GM23338 (cell line): ENCODE measurements at regions not wholly inside any gene's neighbourhood (a gene's known extent, or its start where the extent isn't known, plus 50 kb on each side); places are given as distances from the start of the nearest gene placed in this dataset.

ENCODE experiments used
- ATAC-seq: fragments of 200-7000 bp; cut with Tn5 transposase; 3 replicates; pipeline ENCODE4 v1.9.1; 2020
- DNase-seq: peaks from one replicate; pipeline ENCODE4 v3.0.0-alpha.2; 2015; ENCODE audit warnings: low spot score
- H2AFZ ChIP-seq: fragments of 200-600 bp; sonication (generic); 2 replicates; pipeline ENCODE4 v1.8.0; 2016; ENCODE audit warnings: antibody characterized with exemption, mild to moderate bottlenecking, moderate library complexity
- H3F3A ChIP-seq: fragments of 200-600 bp; sonication (generic); replicated peaks from 2 replicates; pipeline ENCODE4 v1.8.0; 2017; ENCODE audit warnings: antibody characterized with exemption, mixed run types, low read depth
- H3K27ac ChIP-seq: fragments of 200-600 bp; sonication (generic); 2 replicates; pipeline ENCODE4 v1.6.1; 2016; ENCODE audit warnings: low read depth
- H3K27me3 ChIP-seq: fragments of 200-600 bp; sonication (generic); 2 replicates; pipeline ENCODE4 v1.8.0; 2016; ENCODE audit warnings: mild to moderate bottlenecking, mixed run types, moderate library complexity; ENCODE audit not compliant: insufficient read depth
- H3K36me3 ChIP-seq: fragments of 200-600 bp; sonication (generic); 2 replicates; pipeline ENCODE4 v1.8.0; 2016; ENCODE audit warnings: mild to moderate bottlenecking; ENCODE audit not compliant: insufficient read depth
- H3K4me1 ChIP-seq: fragments of 200-600 bp; sonication (generic); 2 replicates; pipeline ENCODE4 v1.8.0; 2016; ENCODE audit warnings: mild to moderate bottlenecking, moderate library complexity; ENCODE audit not compliant: insufficient read depth
- H3K4me2 ChIP-seq: fragments of 200-600 bp; sonication (generic); 2 replicates; pipeline ENCODE4 v1.7.1; 2017; ENCODE audit warnings: mixed run types
- H3K4me3 ChIP-seq: fragments of 200-600 bp; sonication (generic); 2 replicates; pipeline ENCODE4 v1.6.1; 2016; ENCODE audit warnings: mixed run types
- H3K79me2 ChIP-seq: fragments of 200-600 bp; sonication (generic); replicated peaks from 2 replicates; pipeline ENCODE4 v1.8.0; 2017; ENCODE audit warnings: mild to moderate bottlenecking; ENCODE audit not compliant: insufficient read depth
- H3K9me2 ChIP-seq: fragments of 200-600 bp; sonication (generic); 2 replicates; pipeline ENCODE4 v1.8.0; 2017; ENCODE audit not compliant: insufficient read depth
- H4K20me1 ChIP-seq: fragments of 200-600 bp; sonication (generic); replicated peaks from 2 replicates; pipeline ENCODE4 v1.8.0; 2017; ENCODE audit warnings: mild to moderate bottlenecking; ENCODE audit not compliant: insufficient read depth
- H3K27ac Mint-ChIP-seq: 2 replicates; pipeline ENCODE4 v1.8.0; 2020; ENCODE audit warnings: inconsistent platforms, mild to moderate bottlenecking, moderate library complexity, mixed read lengths
- H3K27me3 Mint-ChIP-seq: 3 replicates; pipeline ENCODE4 v1.8.0; 2022; ENCODE audit warnings: low read depth, mild to moderate bottlenecking, moderate library complexity, mixed read lengths, inconsistent platforms; ENCODE audit not compliant: insufficient read depth, poor library complexity
- H3K36me3 Mint-ChIP-seq: 3 replicates; pipeline ENCODE4 v1.8.0; 2021; ENCODE audit warnings: low read depth, mild to moderate bottlenecking, inconsistent platforms, moderate library complexity, mixed read lengths
- H3K4me1 Mint-ChIP-seq: 3 replicates; pipeline ENCODE4 v1.8.0; 2020; ENCODE audit warnings: mild to moderate bottlenecking, inconsistent platforms, mixed read lengths
- H3K4me3 Mint-ChIP-seq: 3 replicates; pipeline ENCODE4 v1.8.0; 2021; ENCODE audit warnings: moderate library complexity, mild to moderate bottlenecking, inconsistent platforms, mixed read lengths
- H3K9me3 Mint-ChIP-seq: 3 replicates; pipeline ENCODE4 v1.8.0; 2020; ENCODE audit warnings: moderate library complexity, mild to moderate bottlenecking, inconsistent platforms, mixed read lengths
- CTCF ChIP-seq, 2 experiments: fragments of 200-600 bp in 1 of 2; sonication (generic) in 1 of 2; conservative IDR thresholded peaks; 2 replicates each; pipeline versions ENCODE4 v1.5.1 to v1.6.1; 2016 to 2017; ENCODE audit warnings: antibody characterized with exemption in 2 of 2, low read depth in 2 of 2, mild to moderate bottlenecking in 2 of 2, moderate library complexity in 1 of 2
- ETS1 ChIP-seq: IDR thresholded peaks from 2 replicates; pipeline ENCODE4 v1.6.1; 2016; ENCODE audit warnings: antibody characterized with exemption
- EZH2 ChIP-seq: fragments of 200-600 bp; sonication (generic); IDR thresholded peaks from one replicate; pipeline ENCODE4 v1.8.0; 2017; ENCODE audit warnings: antibody characterized with exemption, mild to moderate bottlenecking, low read depth; ENCODE audit not compliant: unreplicated experiment
- JUNB ChIP-seq: IDR thresholded peaks from one replicate; pipeline ENCODE4 v1.6.1; 2016; ENCODE audit warnings: antibody characterized with exemption; ENCODE audit not compliant: unreplicated experiment
- NANOG ChIP-seq: IDR thresholded peaks from 2 replicates; pipeline ENCODE4 v1.6.1; 2016; ENCODE audit warnings: antibody characterized with exemption, borderline replicate concordance
- POLR2AphosphoS5 ChIP-seq: IDR thresholded peaks from 2 replicates; pipeline ENCODE4 v1.6.1; 2016; ENCODE audit warnings: antibody characterized with exemption, low read depth
- REST ChIP-seq: IDR thresholded peaks from one replicate; pipeline ENCODE4 v1.6.1; 2018; ENCODE audit warnings: antibody characterized with exemption; ENCODE audit not compliant: unreplicated experiment
- STAT1 ChIP-seq: IDR thresholded peaks from one replicate; pipeline ENCODE4 v1.6.1; 2016; ENCODE audit warnings: antibody characterized with exemption; ENCODE audit not compliant: unreplicated experiment
- ZNF114 ChIP-seq: fragments of 250-450 bp; sonication (Bioruptor Pico); IDR thresholded peaks from 2 replicates; pipeline ENCODE4 v1.5.0; 2020; ENCODE audit warnings: mild to moderate bottlenecking, moderate library complexity
- TF ChIP-seq, protein P1 (sequence below): fragments of 250-450 bp; sonication (Bioruptor Pico); IDR thresholded peaks from 2 replicates; pipeline ENCODE4 v1.5.0; 2020; ENCODE audit warnings: mild to moderate bottlenecking, moderate library complexity

DNA sequence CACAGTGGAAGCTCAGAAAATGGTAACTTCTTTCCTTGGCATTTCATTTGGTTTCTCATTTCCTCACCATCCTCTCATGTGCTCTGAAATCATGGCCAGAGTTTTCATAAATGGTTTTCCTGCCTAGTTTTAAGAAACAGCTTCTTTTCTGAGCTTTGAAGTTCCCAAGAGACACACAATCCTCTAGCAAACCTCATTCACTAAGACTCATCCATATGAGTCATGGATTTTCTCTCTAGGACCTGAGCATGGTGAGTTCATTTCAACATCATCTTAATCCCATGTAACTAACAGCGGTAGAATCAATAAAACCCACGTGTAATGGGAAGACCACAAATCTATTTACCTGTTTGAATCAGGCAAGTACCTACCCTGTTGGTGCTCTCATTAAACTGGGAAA is 274.5 kb upstream of the LRTM1 start:
- Histone ChIP-seq H3K4me1 (peaks cover 10% of the 10 kb centered on the region; the same call in 1 of the 2 replicates), H3K27me3 (no peaks in the 10 kb centered on the region), H4K20me1 (no peaks in the 10 kb centered on the region), H2AFZ (no peak overlapping the region), H3K4me3 (no peak overlapping the region), H3K79me2 (no peaks in the 10 kb centered on the region), H3K27ac (no peak overlapping the region), H3K36me3 (no peaks in the 10 kb centered on the region), H3K4me2 (no peak overlapping the region; the same call in 1 of the 2 replicates), H3K9me2 (peaks cover 9% of the 10 kb centered on the region; the same call in 1 of the 2 replicates), H3F3A (no peaks in the 10 kb centered on the region)
- Mint-ChIP-seq H3K4me1 (peaks cover 17% of the 10 kb centered on the region), H3K9me3 (no peaks in the 10 kb centered on the region), H3K27me3 (peaks cover 2% of the 10 kb centered on the region), H3K27ac (no peak overlapping the region), H3K4me3 (no peak overlapping the region), H3K36me3 (no peaks in the 10 kb centered on the region)
- ATAC-seq (no peak), DNase-seq (no peak)
- TF ChIP-seq JUNB (no peak), EZH2 (no peak)

GRCh38 chr3:55201779-55202178 is 273.9 kb upstream of the LRTM1 start:
- Histone ChIP-seq H3K4me2 (no peak overlapping the region; the same call in 1 of the 2 replicates), H3K4me3 (no peak overlapping the region), H3K27me3 (no peaks in the 10 kb centered on the region), H3K9me2 (peaks cover 9% of the 10 kb centered on the region; the same call in 1 of the 2 replicates), H3F3A (no peaks in the 10 kb centered on the region), H2AFZ (no peak overlapping the region), H4K20me1 (no peaks in the 10 kb centered on the region), H3K36me3 (no peaks in the 10 kb centered on the region), H3K79me2 (no peaks in the 10 kb centered on the region), H3K27ac (no peak overlapping the region), H3K4me1 (peaks cover 10% of the 10 kb centered on the region; the same call in 1 of the 2 replicates)
- Mint-ChIP-seq H3K9me3 (no peaks in the 10 kb centered on the region), H3K36me3 (no peaks in the 10 kb centered on the region), H3K4me1 (peaks cover 17% of the 10 kb centered on the region), H3K27ac (no peak overlapping the region), H3K27me3 (peaks cover 2% of the 10 kb centered on the region), H3K4me3 (no peak overlapping the region)
- no peak for ATAC-seq
- DNase-seq, result no peak
- TF ChIP-seq NANOG (no peak), ETS1 (no peak), POLR2AphosphoS5 (no peak), CTCF (conservative IDR thresholded peaks at IDR 0.05; ENCODE audit: low read depth in 2 of 2) (no peak), STAT1 (no peak), REST (no peak), ZNF114 (CRISPR knock-in tag) (no peak)
- TF ChIP-seq, protein P1, sequence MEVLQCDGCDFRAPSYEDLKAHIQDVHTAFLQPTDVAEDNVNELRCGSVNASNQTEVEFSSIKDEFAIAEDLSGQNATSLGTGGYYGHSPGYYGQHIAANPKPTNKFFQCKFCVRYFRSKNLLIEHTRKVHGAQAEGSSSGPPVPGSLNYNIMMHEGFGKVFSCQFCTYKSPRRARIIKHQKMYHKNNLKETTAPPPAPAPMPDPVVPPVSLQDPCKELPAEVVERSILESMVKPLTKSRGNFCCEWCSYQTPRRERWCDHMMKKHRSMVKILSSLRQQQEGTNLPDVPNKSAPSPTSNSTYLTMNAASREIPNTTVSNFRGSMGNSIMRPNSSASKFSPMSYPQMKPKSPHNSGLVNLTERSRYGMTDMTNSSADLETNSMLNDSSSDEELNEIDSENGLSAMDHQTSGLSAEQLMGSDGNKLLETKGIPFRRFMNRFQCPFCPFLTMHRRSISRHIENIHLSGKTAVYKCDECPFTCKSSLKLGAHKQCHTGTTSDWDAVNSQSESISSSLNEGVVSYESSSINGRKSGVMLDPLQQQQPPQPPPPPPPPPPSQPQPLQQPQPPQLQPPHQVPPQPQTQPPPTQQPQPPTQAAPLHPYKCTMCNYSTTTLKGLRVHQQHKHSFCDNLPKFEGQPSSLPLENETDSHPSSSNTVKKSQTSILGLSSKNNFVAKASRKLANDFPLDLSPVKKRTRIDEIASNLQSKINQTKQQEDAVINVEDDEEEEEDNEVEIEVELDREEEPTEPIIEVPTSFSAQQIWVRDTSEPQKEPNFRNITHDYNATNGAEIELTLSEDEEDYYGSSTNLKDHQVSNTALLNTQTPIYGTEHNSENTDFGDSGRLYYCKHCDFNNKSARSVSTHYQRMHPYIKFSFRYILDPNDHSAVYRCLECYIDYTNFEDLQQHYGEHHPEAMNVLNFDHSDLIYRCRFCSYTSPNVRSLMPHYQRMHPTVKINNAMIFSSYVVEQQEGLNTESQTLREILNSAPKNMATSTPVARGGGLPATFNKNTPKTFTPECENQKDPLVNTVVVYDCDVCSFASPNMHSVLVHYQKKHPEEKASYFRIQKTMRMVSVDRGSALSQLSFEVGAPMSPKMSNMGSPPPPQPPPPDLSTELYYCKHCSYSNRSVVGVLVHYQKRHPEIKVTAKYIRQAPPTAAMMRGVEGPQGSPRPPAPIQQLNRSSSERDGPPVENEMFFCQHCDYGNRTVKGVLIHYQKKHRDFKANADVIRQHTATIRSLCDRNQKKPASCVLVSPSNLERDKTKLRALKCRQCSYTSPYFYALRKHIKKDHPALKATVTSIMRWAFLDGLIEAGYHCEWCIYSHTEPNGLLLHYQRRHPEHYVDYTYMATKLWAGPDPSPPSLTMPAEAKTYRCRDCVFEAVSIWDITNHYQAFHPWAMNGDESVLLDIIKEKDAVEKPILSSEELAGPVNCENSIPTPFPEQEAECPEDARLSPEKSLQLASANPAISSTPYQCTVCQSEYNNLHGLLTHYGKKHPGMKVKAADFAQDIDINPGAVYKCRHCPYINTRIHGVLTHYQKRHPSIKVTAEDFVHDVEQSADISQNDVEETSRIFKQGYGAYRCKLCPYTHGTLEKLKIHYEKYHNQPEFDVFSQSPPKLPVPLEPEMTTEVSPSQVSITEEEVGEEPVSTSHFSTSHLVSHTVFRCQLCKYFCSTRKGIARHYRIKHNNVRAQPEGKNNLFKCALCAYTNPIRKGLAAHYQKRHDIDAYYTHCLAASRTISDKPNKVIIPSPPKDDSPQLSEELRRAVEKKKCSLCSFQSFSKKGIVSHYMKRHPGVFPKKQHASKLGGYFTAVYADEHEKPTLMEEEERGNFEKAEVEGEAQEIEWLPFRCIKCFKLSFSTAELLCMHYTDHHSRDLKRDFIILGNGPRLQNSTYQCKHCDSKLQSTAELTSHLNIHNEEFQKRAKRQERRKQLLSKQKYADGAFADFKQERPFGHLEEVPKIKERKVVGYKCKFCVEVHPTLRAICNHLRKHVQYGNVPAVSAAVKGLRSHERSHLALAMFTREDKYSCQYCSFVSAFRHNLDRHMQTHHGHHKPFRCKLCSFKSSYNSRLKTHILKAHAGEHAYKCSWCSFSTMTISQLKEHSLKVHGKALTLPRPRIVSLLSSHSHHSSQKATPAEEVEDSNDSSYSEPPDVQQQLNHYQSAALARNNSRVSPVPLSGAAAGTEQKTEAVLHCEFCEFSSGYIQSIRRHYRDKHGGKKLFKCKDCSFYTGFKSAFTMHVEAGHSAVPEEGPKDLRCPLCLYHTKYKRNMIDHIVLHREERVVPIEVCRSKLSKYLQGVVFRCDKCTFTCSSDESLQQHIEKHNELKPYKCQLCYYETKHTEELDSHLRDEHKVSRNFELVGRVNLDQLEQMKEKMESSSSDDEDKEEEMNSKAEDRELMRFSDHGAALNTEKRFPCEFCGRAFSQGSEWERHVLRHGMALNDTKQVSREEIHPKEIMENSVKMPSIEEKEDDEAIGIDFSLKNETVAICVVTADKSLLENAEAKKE (CRISPR knock-in tag), result no peak
